Fibroblast of lung (primary cell): ENCODE measurements at regions not wholly inside any gene's neighbourhood (a gene's known extent, or its start where the extent isn't known, plus 50 kb on each side); places are given as distances from the start of the nearest gene placed in this dataset.

Experiments
- DNase-seq, 2 donors: peaks; one replicate each; pipeline versions ENCODE4 v3.0.0 to v3.0.0-alpha.2; 2010; ENCODE audit warnings: low read depth in 2 of 2
- H2AFZ ChIP-seq: 2 replicates; pipeline ENCODE4 v1.5.1; 2012; ENCODE audit warnings: low read length, control low read depth, inconsistent platforms
- H3K27ac ChIP-seq: 2 replicates; pipeline ENCODE4 v1.5.1; 2011; ENCODE audit warnings: low read length, control low read depth; ENCODE audit not compliant: insufficient read depth
- H3K27me3 ChIP-seq: 2 replicates; pipeline ENCODE4 v1.5.1; 2011; ENCODE audit warnings: mild to moderate bottlenecking, low read length; ENCODE audit not compliant: control insufficient read depth, insufficient read depth
- H3K36me3 ChIP-seq: 2 replicates; pipeline ENCODE4 v1.5.1; 2011; ENCODE audit warnings: low read length; ENCODE audit not compliant: control insufficient read depth, insufficient read depth
- H3K4me1 ChIP-seq: 2 replicates; pipeline ENCODE4 v1.5.1; 2011; ENCODE audit warnings: low read length; ENCODE audit not compliant: control insufficient read depth, insufficient read depth; ENCODE audit errors: extremely low read depth
- H3K4me2 ChIP-seq: 2 replicates; pipeline ENCODE4 v1.5.1; 2011; ENCODE audit warnings: low read length, control low read depth; ENCODE audit not compliant: insufficient read depth; ENCODE audit errors: extremely low read depth
- H3K4me3 ChIP-seq, 4 experiments: fragments of 200-600 bp in 1 of 4; sonication (generic) in 1 of 4; replicated peaks in 1 of 4; 2 replicates each; pipeline ENCODE4 v1.5.1; 2011 to 2016; ENCODE audit warnings: low read length in 4 of 4, low read depth in 3 of 4, mild to moderate bottlenecking in 3 of 4, control low read depth in 2 of 4, inconsistent platforms in 1 of 4, mixed read lengths in 1 of 4; ENCODE audit not compliant: insufficient read depth in 1 of 4; ENCODE audit errors: control extremely low read depth in 1 of 4
- H3K79me2 ChIP-seq: 2 replicates; pipeline ENCODE4 v1.5.1; 2012; ENCODE audit warnings: mild to moderate bottlenecking, low read length, inconsistent platforms; ENCODE audit not compliant: control insufficient read depth, insufficient read depth
- H3K9ac ChIP-seq: 2 replicates; pipeline ENCODE4 v1.5.1; 2011; ENCODE audit warnings: mild to moderate bottlenecking, low read length, control low read depth; ENCODE audit not compliant: insufficient read depth
- H3K9me3 ChIP-seq: 2 replicates; pipeline ENCODE4 v1.5.1; 2012; ENCODE audit warnings: low read depth, low read length; ENCODE audit not compliant: control insufficient read depth, insufficient read depth
- H4K20me1 ChIP-seq: 2 replicates; pipeline ENCODE4 v1.5.1; 2011; ENCODE audit warnings: low read length; ENCODE audit not compliant: control insufficient read depth, insufficient read depth; ENCODE audit errors: extremely low read depth
- CTCF ChIP-seq, 2 donors: IDR thresholded peaks in 1 of 2; conservative IDR thresholded peaks in 1 of 2; 1 replicate in 1 of 2; 2 replicates in 1 of 2; pipeline ENCODE4 v1.5.1; 2011 to 2012; ENCODE audit warnings: low read length in 2 of 2, control low read depth in 1 of 2, inconsistent platforms in 1 of 2, low read depth in 1 of 2, mild to moderate bottlenecking in 1 of 2
- EZH2 ChIP-seq: IDR thresholded peaks from 2 replicates; pipeline ENCODE4 v1.5.1; 2012; ENCODE audit warnings: low read length, control low read depth, mild to moderate bottlenecking; ENCODE audit errors: missing control alignments

- no peak overlapping the region for H3K4me2 ChIP-seq
- no peaks in the 10 kb centered on the region for H4K20me1 ChIP-seq
- H3K36me3 ChIP-seq, result no peaks in the 10 kb centered on the region
- H3K4me3 ChIP-seq, result no peak overlapping the region
- H3K79me2 ChIP-seq, result no peaks in the 10 kb centered on the region
- no peak overlapping the region for H3K9ac ChIP-seq
- H2AFZ ChIP-seq, result no peak overlapping the region
- H3K27me3 ChIP-seq, result no peaks in the 10 kb centered on the region
- no peak for DNase-seq
- H3K9me3 ChIP-seq, result no peaks in the 10 kb centered on the region
- TF ChIP-seq CTCF (conservative IDR thresholded peaks at IDR 0.05 in 1 of 2, IDR thresholded peaks at IDR 0.05 in 1 of 2; ENCODE audit: low read depth in 1 of 2, low read length in 2 of 2) (no peak), EZH2 (no peak)
- no peaks in the 10 kb centered on the region for H3K4me1 ChIP-seq
- H3K27ac ChIP-seq, result no peak overlapping the region
Observed at GRCh38 chr16:8200839-8201238, 389.5 kb downstream of the TMEM114 start.

GRCh38 chr16:8199390-8199789, 390.9 kb downstream of the TMEM114 start:
- H3K9ac ChIP-seq, result no peak overlapping the region

GRCh38 chr16:8194794-8195193, 395.5 kb downstream of the TMEM114 start:
- Histone ChIP-seq H3K4me2 (no peak overlapping the region), H3K27ac (no peak overlapping the region), H3K79me2 (no peaks in the 10 kb centered on the region), H2AFZ (no peak overlapping the region), H3K4me3 (no peak overlapping the region), H3K36me3 (no peaks in the 10 kb centered on the region), H3K4me1 (no peaks in the 10 kb centered on the region), H3K9ac (no peak overlapping the region), H4K20me1 (no peaks in the 10 kb centered on the region), H3K9me3 (no peaks in the 10 kb centered on the region), H3K27me3 (no peaks in the 10 kb centered on the region)
- TF ChIP-seq EZH2, result no peak
- no peak for TF ChIP-seq CTCF (conservative IDR thresholded peaks at IDR 0.05 in 1 of 2, IDR thresholded peaks at IDR 0.05 in 1 of 2; ENCODE audit: low read depth in 1 of 2, low read length in 2 of 2)
- DNase-seq, result no peak

More at GRCh38 chr16:8199390-8199789, 390.9 kb downstream of the TMEM114 start:
- no peaks in the 10 kb centered on the region for H3K36me3 ChIP-seq
- no peaks in the 10 kb centered on the region for H3K79me2 ChIP-seq
- H3K27me3 ChIP-seq, result no peaks in the 10 kb centered on the region
- TF ChIP-seq CTCF (conservative IDR thresholded peaks at IDR 0.05 in 1 of 2, IDR thresholded peaks at IDR 0.05 in 1 of 2; ENCODE audit: low read depth in 1 of 2, low read length in 2 of 2), result no peak
- no peak for TF ChIP-seq EZH2
- no peak for DNase-seq
- no peak overlapping the region for H3K4me3 ChIP-seq
- H3K9me3 ChIP-seq, result no peaks in the 10 kb centered on the region
- H3K4me1 ChIP-seq, result no peaks in the 10 kb centered on the region
- no peaks in the 10 kb centered on the region for H4K20me1 ChIP-seq
- H3K27ac ChIP-seq, result no peak overlapping the region
- no peak overlapping the region for H2AFZ ChIP-seq
- H3K4me2 ChIP-seq, result no peak overlapping the region
